ENCODE measurements at regions not wholly inside any gene's neighbourhood (a gene's known extent, or its start where the extent isn't known, plus 50 kb on each side); places are given as distances from the start of the nearest gene placed in this dataset.

DNA sequence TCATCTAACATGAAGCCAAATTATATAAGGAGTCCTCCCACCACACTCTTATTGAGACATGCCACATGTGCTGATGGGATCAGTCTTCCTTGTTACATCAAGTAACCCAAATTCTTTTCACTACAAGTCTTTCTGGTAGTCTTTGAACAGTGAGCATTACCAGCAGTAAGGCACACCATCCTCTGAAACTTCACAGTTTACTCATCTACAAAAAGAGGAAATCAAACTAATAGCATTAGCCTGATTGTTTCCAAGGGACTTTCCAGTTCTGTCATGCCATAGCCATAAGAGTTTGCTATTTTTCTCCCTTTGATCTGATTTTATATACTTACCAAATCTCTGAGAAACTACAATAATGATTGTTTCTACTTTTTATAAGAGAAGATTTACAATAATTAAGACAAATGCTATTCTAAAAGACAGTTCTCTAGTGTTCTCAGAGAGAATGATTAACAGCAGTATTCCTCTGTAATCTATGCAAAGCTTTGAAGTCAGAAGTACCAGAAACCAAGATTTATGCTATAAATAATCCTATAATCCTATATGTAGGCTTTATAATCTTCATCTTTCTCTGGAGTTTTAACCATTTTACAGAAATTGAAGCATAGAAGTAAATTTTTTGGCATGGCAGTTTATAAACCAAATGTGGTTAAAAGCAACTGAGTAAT is 166.2 kb upstream of the ACO1 start:
- TF ChIP-seq POLR2A (IDR thresholded peaks at IDR 0.05; ENCODE audit: low read depth, low read length) (no peak), CTCF (IDR thresholded peaks at IDR 0.05; ENCODE audit: extremely low read depth in 1 of 2, insufficient read depth in 1 of 2, low read depth in 1 of 2, low read length in 2 of 2) (no peak), MAX (IDR thresholded peaks at IDR 0.05; ENCODE audit: insufficient read depth, insufficient read length) (no peak), FOS (IDR thresholded peaks at IDR 0.05; ENCODE audit: borderline replicate concordance, insufficient read depth, low read length) (no peak), POLR2AphosphoS5 (IDR thresholded peaks at IDR 0.05; ENCODE audit: insufficient read depth, low read depth, low read length) (no peak), JUN (IDR thresholded peaks at IDR 0.05; ENCODE audit: borderline replicate concordance, insufficient read depth, insufficient read length, low read depth) (no peak), EZH2 (IDR thresholded peaks at IDR 0.05; ENCODE audit: borderline replicate concordance, low read depth, low read length, severe bottlenecking) (no peak), MYC (IDR thresholded peaks at IDR 0.05; ENCODE audit: low read depth, low read length) (no peak), GATA2 (IDR thresholded peaks at IDR 0.05; ENCODE audit: insufficient read depth, insufficient read length, low read depth, low read length) (no peak)
